LHCN-M2 (cell line): ENCODE measurements at regions not wholly inside any gene's neighbourhood (a gene's known extent, or its start where the extent isn't known, plus 50 kb on each side); places are given as distances from the start of the nearest gene placed in this dataset.

ENCODE experiments used
- DNase-seq: peaks from one replicate; pipeline ENCODE4 v3.0.0-alpha.2; 2012; ENCODE audit warnings: low read depth

GRCh38 chr5:156259618-156260017, 67.3 kb upstream of the SGCD start:
- DNase-seq: no peak

- DNase-seq: no peak
Observed at GRCh38 chr5:156261275-156261939, 65.6 kb upstream of the SGCD start.

GRCh38 chr5:156271569-156271968, 55.4 kb upstream of the SGCD start:
- DNase-seq: no peak

GRCh38 chr5:156272139-156272538, 54.8 kb upstream of the SGCD start:
- DNase-seq: no peak

GRCh38 chr5:156273325-156273724, 53.6 kb upstream of the SGCD start:
- DNase-seq: no peak

GRCh38 chr5:156274453-156274852, 52.5 kb upstream of the SGCD start:
- no peak for DNase-seq
